NCI-H82 (cell line): ENCODE measurements at regions not wholly inside any gene's neighbourhood (a gene's known extent, or its start where the extent isn't known, plus 50 kb on each side); places are given as distances from the start of the nearest gene placed in this dataset.
A peak's percentile ranks its signal among the peaks of the same experiment; 100 is the strongest.

Experiments
- DNase-seq: peaks from one replicate; lab custom pipeline; 2025; lab: John Stamatoyannopoulos, UW

- DNase-seq: peak; percentile 100
Observed at GRCh38 chr3:194769020-194769643, 83.4 kb downstream of the FAM43A start.

GRCh38 chr3:194772241-194773000 lies 86.7 kb downstream of the FAM43A start:
- no peak for DNase-seq

DNA sequence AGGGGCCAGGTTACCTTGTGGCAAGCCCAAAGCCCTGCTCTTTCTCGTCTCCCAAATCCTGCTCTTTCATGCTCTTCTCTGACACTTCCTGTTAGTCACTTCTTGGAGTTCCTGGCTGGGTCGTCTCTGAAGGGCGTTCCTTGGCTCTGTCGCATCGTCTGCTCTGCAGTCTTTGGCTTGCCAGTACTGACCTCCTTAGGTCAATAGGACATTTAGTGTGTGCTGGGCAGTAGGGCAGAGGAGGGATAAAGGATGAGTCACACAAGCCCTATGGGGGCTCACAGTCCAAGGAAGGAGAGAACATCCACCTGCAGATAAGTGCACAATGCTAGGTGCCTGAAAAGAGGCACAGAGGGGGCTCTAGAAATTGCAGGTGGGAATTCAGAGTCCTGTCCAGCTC lies 87.5 kb downstream of the FAM43A start:
- no peak for DNase-seq

DNA sequence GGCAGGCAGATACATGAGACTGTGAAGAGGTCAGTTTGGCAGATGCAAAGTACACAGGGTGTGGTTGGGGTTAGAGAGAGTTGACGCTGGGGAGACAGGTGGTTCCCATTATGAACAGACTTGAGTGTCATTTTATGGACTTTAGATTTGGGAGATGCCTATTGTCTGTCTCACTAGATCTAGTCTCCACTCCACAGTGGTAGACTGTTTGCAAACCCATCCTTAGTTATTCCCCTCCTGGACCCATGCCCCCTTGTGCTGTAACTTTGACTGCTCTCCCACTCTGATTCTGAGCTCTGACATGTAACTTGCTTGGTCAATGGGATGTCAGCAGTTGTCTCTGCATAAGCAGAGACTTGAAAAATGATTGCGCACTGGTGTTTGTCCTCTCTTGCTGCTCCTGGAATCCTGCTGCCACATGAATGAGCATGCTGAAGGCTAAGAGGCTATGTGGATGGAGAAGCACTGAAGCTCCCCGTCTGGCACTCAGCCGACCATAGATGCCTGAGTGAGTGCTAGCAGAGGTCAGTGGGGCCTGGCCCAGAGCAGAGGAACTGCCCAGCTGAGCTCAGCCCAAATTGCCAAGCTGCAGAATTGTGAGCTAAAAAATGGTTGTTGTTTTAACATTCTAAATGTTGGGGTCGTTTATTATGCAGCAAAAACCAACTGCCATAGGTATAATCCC lies 88.2 kb downstream of the FAM43A start:
- DNase-seq: no peak

DNA sequence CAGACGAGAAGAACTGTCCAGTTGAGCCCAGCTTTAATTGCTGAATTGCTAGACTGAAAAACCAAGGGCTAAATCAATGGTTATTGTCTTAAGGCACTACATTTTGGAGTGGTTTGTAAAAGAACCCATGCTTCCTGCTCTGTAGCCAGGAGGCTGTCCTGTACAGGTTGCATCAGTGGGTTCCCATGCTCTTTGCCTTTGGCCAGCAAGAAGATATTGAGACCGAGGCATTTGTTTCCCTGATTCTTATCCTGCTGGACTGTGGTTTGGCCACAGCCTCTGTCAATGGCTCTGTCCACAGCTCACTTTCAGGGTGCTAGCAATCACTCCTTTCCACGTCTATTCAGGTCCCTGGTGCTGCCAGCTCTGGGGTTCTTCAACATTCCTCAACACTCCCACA lies 89.6 kb downstream of the FAM43A start:
- DNase-seq: no peak

- no peak for DNase-seq
Observed at GRCh38 chr3:194775731-194776130, 90.0 kb downstream of the FAM43A start.

GRCh38 chr3:194777729-194778128 lies 92.0 kb downstream of the FAM43A start:
- DNase-seq: no peak

DNA sequence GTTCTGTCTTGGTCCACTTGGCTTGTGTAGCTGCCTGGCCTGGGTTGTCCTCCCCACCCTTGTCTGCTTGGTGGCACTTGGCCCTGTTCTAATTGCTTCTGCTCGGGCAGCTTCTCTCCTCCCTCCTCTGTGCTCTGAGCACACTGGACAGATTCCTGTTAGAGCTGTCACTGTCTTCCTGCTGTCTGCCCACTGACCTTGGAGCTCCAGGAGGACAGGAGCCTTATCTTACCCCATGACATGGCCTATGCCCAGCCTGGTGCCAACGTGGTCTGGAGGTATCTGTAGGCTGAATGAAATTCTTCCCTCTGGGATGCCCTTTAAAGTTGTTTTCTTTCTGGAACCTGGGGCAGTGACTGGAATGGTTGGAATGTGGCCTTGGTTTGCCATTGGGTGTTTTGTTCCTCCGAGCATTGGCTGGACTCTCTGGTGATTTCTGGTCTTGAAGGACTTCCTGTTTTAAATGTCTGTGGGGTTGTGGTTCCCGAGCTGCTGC lies 94.1 kb downstream of the FAM43A start:
- no peak for DNase-seq

- DNase-seq: no peak
Observed at GRCh38 chr3:194780706-194781105, 95.0 kb downstream of the FAM43A start.

- DNase-seq: no peak
Observed at GRCh38 chr3:194781617-194782016, 95.9 kb downstream of the FAM43A start.

GRCh38 chr3:194782698-194783404 lies 97.2 kb downstream of the FAM43A start:
- no peak for DNase-seq

DNA sequence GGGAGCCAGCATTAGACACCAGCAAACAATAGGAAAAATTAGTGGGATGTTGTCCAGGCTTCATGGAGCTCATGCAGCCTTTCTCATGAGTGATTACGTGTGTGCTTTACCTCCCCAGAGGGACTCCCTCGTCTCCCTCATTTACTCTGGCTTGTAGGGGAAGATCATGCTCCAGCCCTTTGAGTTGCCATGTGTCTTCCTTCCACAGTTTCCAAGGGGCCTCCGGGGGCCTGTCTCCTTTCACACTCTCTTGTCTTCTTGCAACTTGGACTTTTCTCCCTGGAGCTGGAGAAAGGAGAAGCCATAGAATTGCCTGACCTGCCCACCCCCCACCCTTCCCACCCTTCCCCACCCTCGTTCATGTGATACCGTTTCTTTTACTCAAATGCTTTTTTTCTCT lies 98.7 kb downstream of the FAM43A start:
- DNase-seq: no peak

DNA sequence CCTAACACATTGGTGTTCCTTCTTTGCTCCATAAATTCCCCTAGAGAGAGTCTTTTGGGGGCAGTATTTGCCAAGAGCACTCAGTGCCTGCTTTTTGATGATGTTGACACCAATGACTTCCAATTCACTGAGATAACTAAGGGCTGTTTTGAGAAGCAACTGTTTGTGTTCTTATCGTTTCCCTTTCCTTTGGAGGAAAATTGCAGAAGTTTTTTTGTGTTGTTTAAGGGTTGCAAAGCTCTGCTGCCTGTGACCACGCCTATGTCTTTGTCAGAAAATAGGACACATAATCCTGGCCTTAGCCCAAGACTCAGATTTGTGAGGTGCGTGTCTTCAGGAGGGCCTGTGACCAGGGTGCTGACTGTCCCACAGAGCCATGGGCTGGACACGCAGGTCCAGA lies 99.6 kb downstream of the FAM43A start:
- DNase-seq: no peak

DNA sequence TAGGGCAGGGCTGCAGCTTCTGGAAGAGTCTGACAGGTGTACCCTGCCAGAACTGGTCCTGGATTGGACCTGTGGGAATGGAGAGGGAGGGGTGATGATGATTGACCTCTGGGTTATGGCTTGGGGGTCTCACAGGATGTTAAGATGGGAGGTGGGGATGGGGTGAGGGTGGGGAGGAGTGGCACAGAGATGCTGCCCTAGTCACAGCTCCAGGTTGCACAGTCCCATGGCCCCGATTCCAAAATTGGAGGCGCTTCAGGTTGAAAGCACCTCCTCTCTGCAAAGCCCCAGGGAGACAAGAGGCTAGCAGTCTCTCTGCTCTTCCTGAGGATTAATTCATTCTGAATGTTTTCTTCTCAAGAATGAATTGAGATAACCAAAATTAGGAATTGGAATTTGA lies 101.4 kb downstream of the FAM43A start:
- no peak for DNase-seq

DNA sequence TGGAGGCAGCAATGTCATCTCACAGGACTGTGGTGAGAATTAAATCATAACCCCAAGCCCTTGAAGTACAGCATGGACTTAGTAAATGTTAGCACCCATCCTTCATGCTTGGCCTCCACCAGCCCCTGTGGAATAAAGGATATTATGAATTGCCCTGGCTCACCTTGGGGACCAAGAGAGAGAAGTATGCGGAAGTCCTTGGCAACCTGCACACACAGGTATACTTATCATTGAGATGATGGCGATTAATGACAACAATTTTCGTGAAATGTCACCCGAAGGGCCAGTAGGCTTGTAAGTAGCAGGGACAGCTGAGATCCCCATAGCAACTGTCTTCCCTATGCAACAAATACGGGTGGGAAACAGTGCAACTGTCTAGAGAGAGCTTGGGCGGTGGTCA lies 102.0 kb downstream of the FAM43A start:
- DNase-seq: no peak

DNA sequence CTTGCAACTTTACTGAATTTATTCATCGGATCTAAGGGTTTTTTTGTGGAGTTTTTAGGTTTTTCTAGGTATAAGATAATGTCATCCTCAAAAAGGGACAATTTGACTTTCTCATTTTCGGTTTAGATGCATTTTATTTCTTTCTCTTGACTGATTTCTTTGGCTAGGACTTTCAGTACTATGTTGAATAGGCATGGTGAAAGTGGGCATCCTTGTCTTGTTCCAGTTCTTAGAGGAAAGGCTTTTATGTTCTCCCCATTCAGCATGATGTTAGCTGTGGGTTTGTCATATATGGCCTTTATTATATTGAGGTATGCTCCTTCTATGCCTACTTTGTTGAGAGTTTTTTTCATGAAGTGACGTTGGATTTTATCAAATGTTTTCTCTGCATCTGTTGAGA lies 106.7 kb downstream of the FAM43A start:
- DNase-seq: no peak

DNA sequence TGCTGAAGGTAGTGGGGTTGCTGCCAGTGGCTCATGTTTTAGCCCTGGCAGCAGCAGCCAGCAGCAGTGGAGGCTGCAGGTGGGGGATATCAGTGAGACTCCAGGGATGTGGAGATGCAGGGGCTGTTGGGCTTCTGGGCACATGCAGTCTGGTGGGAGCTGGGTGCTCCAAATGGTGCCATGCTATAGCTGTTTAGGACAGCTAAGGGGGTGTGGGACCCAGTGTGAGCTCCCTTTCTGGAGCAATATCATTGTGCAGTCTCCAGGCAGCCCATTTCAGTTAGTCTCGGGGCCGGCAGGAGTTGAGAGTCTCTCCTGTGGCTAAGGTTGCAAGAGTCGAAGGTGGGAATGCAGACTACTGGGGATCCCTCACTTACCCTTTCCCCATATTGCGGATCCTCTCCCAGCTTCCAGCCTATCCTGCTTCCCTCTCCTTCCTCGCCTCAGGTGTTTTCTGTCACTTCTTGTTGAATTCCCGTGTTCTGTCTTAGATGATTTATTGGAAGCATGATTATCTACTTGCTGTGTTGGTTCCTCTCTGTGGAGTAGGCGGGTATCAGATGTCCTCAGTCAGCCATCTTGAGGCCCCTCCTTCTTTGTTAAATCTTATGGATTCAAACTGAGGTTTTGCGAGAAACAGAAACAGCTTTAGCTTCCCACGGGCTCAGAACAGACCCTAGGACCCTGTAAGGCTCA lies 112.0 kb downstream of the FAM43A start:
- no peak for DNase-seq

- no peak for DNase-seq
Observed at GRCh38 chr3:194798486-194798885, 112.8 kb downstream of the FAM43A start.

GRCh38 chr3:194800002-194800401 lies 114.3 kb downstream of the FAM43A start:
- no peak for DNase-seq

- DNase-seq: no peak
Observed at GRCh38 chr3:194801461-194802432, 116.1 kb downstream of the FAM43A start.

- no peak for DNase-seq
Observed at GRCh38 chr3:194804796-194805195, 119.1 kb downstream of the FAM43A start.
